ENCODE measurements at regions not wholly inside any gene's neighbourhood (a gene's known extent, or its start where the extent isn't known, plus 50 kb on each side); places are given as distances from the start of the nearest gene placed in this dataset.

DNA sequence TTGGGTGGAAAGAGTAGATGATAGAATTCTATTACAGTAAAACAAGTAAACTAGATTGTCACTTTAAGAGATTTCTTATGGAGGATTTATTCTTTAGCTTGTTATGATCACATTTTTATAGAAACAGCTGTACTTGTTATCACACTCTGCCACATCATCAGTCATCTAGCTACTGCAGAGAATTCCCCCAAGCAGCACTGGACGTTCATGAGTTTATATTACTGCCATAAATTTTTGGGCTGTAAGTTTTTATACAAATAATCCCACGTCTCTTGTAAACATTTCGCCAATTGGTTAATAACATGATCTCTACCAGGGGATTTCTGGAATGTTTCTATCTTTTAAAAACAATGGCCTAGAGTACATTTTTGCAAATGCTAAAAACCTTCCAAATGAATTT lies 238.8 kb downstream of the POLR1F start:
- dilution Hi-C loops (cut with MboI; ENCODE audit: extremely low pct_ligation_motif_present, low sequenced_read_pairs): no loop called here
- no peaks in the 10 kb centered on the region for H3K9me3 ChIP-seq (ENCODE audit: control insufficient read depth, low read depth, low read length)
- no peaks in the 10 kb centered on the region for H3K79me2 ChIP-seq (ENCODE audit: control insufficient read depth, insufficient read depth, low read length)
- no peaks in the 10 kb centered on the region for H3K9me1 ChIP-seq (ENCODE audit: control insufficient read depth, extremely low read depth, insufficient read depth, low read length)
- H3K9ac ChIP-seq (ENCODE audit: control insufficient read depth, extremely low read depth, insufficient read depth, low read length): no peak overlapping the region
- no peaks in the 10 kb centered on the region for H3K27me3 ChIP-seq (ENCODE audit: control insufficient read depth, extremely low read depth, insufficient read depth, low read length)
- H3K4me2 ChIP-seq (ENCODE audit: control insufficient read depth, extremely low read depth, insufficient read depth, low read depth, low read length): no peak overlapping the region
- no peak overlapping the region for H2AFZ ChIP-seq (ENCODE audit: control insufficient read depth, low read length)
- no peak for DNase-seq (ENCODE audit: low read depth, low spot score)
- no peaks in the 10 kb centered on the region for H4K20me1 ChIP-seq (ENCODE audit: control insufficient read depth, extremely low read depth, insufficient read depth, low read length)
- TF ChIP-seq CTCF (optimal IDR thresholded peaks at IDR 0.05 in 1 of 3, IDR thresholded peaks at IDR 0.05 in 1 of 3, conservative IDR thresholded peaks at IDR 0.05 in 1 of 3; ENCODE audit: extremely low read depth in 1 of 3, insufficient read depth in 2 of 3, low read length in 3 of 3) (no peak), EZH2 (IDR thresholded peaks at IDR 0.05; ENCODE audit: low read length) (no peak)
- FAIRE-seq: no peak
- no peaks in the 10 kb centered on the region for H3K36me3 ChIP-seq (ENCODE audit: control insufficient read depth in 2 of 2, extremely low read depth in 1 of 2, insufficient read depth in 2 of 2, low read length in 2 of 2)
- no peaks in the 10 kb centered on the region for H3K4me1 ChIP-seq (ENCODE audit: control insufficient read depth, extremely low read depth, insufficient read depth, low read length)
- H3K27ac ChIP-seq (ENCODE audit: control insufficient read depth, insufficient read depth, low read length): no peak overlapping the region
- H3K4me3 ChIP-seq (ENCODE audit: control insufficient read depth in 2 of 3, extremely low read depth in 1 of 3, insufficient read depth in 2 of 3, low read depth in 1 of 3, low read length in 3 of 3): no peak overlapping the region

DNA sequence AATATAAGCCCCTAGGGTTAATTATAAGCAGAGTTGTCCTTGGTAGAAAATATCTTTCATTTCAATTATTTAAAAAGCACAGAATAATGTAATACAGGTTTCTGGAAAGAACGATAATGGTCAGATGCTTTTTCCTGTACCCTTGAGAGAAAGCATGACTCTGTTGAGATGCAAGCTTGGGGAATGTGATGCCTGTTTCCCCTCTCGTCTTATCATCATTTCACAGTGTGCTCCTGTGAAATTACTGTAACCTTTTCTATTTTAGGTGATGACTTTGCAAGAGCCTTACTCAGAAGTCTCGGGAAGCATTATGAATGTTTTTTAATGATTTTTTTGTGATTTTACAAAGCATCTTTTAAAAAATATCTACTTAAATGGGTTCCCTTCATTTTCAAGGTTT lies 243.0 kb downstream of the POLR1F start:
- TF ChIP-seq CTCF (optimal IDR thresholded peaks at IDR 0.05 in 1 of 3, IDR thresholded peaks at IDR 0.05 in 1 of 3, conservative IDR thresholded peaks at IDR 0.05 in 1 of 3; ENCODE audit: extremely low read depth in 1 of 3, insufficient read depth in 2 of 3, low read length in 3 of 3): no peak
- TF ChIP-seq EZH2 (IDR thresholded peaks at IDR 0.05; ENCODE audit: low read length): no peak
- H3K4me3 ChIP-seq (ENCODE audit: control insufficient read depth in 2 of 3, extremely low read depth in 1 of 3, insufficient read depth in 2 of 3, low read depth in 1 of 3, low read length in 3 of 3): no peak overlapping the region
- H3K9ac ChIP-seq (ENCODE audit: control insufficient read depth, extremely low read depth, insufficient read depth, low read length): no peak overlapping the region
- H2AFZ ChIP-seq (ENCODE audit: control insufficient read depth, low read length): no peak overlapping the region
- H3K9me3 ChIP-seq (ENCODE audit: control insufficient read depth, low read depth, low read length): no peaks in the 10 kb centered on the region
- no peak overlapping the region for H3K27ac ChIP-seq (ENCODE audit: control insufficient read depth, insufficient read depth, low read length)
- H4K20me1 ChIP-seq (ENCODE audit: control insufficient read depth, extremely low read depth, insufficient read depth, low read length): no peaks in the 10 kb centered on the region
- dilution Hi-C loops (cut with MboI; ENCODE audit: extremely low pct_ligation_motif_present, low sequenced_read_pairs): no loop called here
- H3K79me2 ChIP-seq (ENCODE audit: control insufficient read depth, insufficient read depth, low read length): no peaks in the 10 kb centered on the region
- no peaks in the 10 kb centered on the region for H3K9me1 ChIP-seq (ENCODE audit: control insufficient read depth, extremely low read depth, insufficient read depth, low read length)
- no peaks in the 10 kb centered on the region for H3K4me1 ChIP-seq (ENCODE audit: control insufficient read depth, extremely low read depth, insufficient read depth, low read length)
- FAIRE-seq (no peak), DNase-seq (ENCODE audit: low read depth, low spot score) (no peak)
- H3K36me3 ChIP-seq (ENCODE audit: control insufficient read depth in 2 of 2, extremely low read depth in 1 of 2, insufficient read depth in 2 of 2, low read length in 2 of 2): no peaks in the 10 kb centered on the region
- H3K27me3 ChIP-seq (ENCODE audit: control insufficient read depth, extremely low read depth, insufficient read depth, low read length): no peaks in the 10 kb centered on the region
- H3K4me2 ChIP-seq (ENCODE audit: control insufficient read depth, extremely low read depth, insufficient read depth, low read depth, low read length): no peak overlapping the region
